ENCODE measurements at regions not wholly inside any gene's neighbourhood (a gene's known extent, or its start where the extent isn't known, plus 50 kb on each side); places are given as distances from the start of the nearest gene placed in this dataset.
"Not testable (repeated sequence)": the region's sequence is repeated elsewhere in the genome, so short reads cannot be mapped to it uniquely, and the experiment has no call there.

- DNase-seq (ENCODE audit: low read depth) = no peak
Observed at GRCh38 chr14:40115583-40115982, 683.4 kb upstream of the FBXO33 start.

DNA sequence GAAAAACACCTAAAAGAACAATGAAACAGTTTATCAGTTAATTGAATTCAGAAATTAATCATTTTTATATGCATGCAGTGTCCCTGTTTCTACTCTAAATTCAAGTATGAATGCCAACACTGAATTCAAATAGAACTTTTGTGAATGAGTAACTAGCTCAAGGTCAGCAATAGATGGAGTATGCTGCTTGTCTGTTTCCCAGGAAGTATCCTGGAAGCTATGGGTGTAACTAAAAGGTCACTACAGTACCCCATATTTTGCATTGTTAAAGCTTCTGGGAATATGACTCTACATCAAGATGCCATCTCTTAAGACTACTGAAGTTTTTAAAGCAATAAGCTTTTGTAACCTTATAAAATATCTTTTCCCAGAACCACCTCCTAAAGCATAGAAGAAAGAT is 681.4 kb upstream of the FBXO33 start:
- DNase-seq (ENCODE audit: low read depth) = no peak

DNA sequence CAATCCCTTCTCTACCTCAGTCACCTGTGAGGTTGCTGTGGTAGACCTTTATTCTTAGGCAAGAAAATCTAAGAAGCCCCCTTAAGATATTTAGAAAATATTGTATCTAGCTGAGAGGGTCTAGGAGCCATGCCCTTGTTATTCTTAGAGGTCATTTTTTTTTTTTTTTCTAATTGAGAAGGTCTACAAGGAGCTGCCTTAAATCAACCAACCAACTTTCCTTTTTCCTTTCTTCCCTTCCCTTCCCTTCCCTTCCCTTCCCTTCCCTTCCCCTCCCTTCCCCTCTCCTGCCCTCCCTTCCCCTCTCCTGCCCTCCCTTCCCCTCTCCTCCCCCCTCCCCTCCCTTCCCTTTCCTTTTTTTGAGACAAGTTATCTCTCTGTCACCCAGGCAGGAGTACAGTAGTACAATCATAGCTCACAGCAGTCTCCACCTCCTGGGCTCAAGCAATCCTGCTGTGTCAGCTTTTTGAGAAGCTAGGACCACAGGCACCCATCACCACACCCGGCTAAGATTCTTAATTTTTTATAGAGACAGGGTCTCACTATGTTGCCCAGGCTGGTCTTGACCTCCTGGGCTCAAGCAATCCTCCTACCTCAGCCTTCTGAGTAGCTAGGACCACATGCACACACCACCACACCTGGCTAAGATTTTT is 668.4 kb upstream of the FBXO33 start:
- no peak for DNase-seq (ENCODE audit: low read depth)

GRCh38 chr14:40099316-40099715 is 667.1 kb upstream of the FBXO33 start:
- no peak for DNase-seq (ENCODE audit: low read depth)

GRCh38 chr14:40098468-40098867 is 666.2 kb upstream of the FBXO33 start:
- DNase-seq (ENCODE audit: low read depth) = no peak

DNA sequence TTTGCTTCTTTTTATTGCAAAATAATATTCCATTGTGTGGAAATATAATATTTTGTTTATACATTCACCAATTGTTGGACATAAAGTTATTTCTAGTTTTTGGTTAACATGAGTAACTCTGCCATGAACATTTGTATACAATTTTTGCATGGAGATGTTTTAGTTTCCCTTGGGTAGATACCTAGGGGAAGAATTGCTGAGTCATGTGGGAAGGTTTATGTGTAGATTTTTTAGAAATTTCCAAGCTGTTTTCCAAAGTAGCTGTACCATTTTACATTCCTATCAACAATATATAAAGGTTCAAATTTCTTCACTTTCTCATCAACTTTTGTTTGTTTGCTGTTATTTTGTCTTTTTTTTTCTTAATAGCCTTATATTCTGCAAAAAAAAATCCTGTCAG is 664.7 kb upstream of the FBXO33 start:
- DNase-seq (ENCODE audit: low read depth) = no peak

DNA sequence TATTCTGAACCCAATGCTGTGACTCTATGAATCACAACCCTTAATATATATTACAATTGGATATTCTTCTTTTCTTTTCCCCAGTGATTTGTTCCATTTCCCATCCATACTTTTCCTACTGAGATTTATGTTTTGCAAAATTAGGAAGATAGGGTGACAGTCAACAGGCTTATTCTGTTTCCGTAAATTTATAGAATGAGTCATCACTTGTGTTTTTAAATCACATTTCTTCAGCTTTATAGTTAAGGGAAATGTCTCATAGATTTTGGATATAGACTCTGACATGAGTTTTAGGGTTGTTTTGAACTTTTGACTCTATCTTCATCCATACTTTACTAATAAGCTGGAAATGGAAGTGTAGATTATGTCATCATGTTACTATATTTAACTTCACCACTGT is 661.6 kb upstream of the FBXO33 start:
- DNase-seq (ENCODE audit: low read depth) = no peak

GRCh38 chr14:40074169-40074568 is 641.9 kb upstream of the FBXO33 start:
- DNase-seq (ENCODE audit: low read depth) = no peak

- DNase-seq (ENCODE audit: low read depth) = no peak
Observed at GRCh38 chr14:40072175-40072574, 639.9 kb upstream of the FBXO33 start.

- DNase-seq (ENCODE audit: low read depth) = no peak
Observed at GRCh38 chr14:40058901-40059897, 627.0 kb upstream of the FBXO33 start.

GRCh38 chr14:40053416-40053815 is 621.2 kb upstream of the FBXO33 start:
- DNase-seq (ENCODE audit: low read depth) = no peak

DNA sequence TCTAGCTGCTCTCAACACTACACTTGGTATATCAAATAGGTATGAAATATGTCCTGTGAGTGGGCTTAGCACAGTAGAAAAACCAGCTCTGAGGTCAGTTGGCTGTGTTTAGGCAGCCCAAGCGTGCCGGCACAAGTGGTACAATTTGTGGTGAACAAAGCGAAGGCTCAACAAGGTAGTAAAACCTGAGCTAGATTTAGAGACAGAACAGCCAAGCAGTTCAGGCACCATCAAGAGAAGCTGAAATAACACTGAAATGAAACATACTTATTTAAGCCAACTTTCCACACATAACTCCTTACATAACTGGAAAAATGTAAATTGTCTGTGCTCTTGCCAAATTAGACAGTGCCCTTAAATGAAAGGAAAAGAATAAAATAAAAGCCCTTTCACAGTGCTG is 596.8 kb upstream of the FBXO33 start:
- DNase-seq (ENCODE audit: low read depth) = no peak

DNA sequence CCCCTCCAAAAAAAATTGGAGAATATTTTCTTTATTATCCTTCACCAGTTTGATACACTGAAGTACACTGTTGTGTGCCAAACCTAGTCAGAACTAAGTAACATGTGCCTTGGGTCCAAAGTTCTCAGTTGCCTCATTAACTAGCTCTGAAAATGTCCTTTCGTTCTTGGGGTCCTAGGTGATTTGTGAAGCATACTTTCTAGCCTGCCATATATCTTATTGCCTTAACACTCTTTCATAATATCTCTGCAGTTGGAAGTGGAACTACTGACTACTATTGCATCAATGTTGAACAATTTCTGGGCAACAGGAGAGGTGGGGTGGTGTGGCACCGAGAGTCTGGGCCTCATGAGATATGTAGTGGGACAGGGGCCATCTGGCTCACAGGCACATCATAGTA is 592.9 kb upstream of the FBXO33 start:
- no peak for DNase-seq (ENCODE audit: low read depth)

- no peak for DNase-seq (ENCODE audit: low read depth)
Observed at GRCh38 chr14:40010961-40011360, 578.7 kb upstream of the FBXO33 start.

DNA sequence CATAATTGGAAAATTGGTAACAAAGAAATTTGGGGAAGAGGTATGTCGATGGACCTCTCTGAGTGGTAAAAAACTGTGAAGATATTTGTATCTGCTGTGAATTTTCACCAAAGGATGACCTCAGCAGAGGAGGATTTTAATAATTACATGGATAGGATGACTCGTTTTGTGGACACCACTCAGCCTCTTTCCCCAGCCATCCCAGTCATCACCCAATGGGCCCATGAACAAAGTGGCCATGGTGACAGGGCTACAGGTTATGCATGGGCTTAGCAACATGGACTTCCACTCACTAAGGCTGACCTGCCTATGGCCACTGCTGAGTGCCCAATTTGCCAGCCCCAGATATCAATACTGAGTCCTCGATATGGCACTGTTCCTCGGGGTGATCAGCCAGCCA is 577.5 kb upstream of the FBXO33 start:
- DNase-seq (ENCODE audit: low read depth) = no peak

GRCh38 chr14:40008345-40008744 is 576.1 kb upstream of the FBXO33 start:
- DNase-seq (ENCODE audit: low read depth) = not testable (repeated sequence)

- DNase-seq (ENCODE audit: low read depth) = no peak
Observed at GRCh38 chr14:40004871-40005500, 572.8 kb upstream of the FBXO33 start.

DNA sequence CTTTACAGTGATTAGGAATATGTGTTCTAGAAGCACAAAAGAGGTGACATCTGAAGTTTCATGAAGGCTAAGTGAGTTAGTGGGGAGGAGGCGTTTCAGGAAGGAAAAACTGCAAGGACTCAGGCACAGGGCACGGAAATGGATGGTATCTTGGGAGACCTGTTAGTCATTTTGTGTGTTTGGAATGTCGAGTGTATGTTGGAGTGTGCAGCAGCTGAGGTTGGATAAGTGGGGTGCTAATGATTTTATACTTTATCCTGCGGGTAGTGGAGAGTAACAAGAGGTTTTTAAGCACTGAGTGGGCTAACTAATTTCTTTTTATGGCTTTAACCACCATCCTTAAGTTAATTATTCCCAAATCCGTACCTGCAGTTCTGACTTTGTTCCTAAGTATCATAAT is 571.5 kb upstream of the FBXO33 start:
- no peak for DNase-seq (ENCODE audit: low read depth)

GRCh38 chr14:39998854-39999253 is 566.6 kb upstream of the FBXO33 start:
- no peak for DNase-seq (ENCODE audit: low read depth)

- DNase-seq (ENCODE audit: low read depth) = no peak
Observed at GRCh38 chr14:39998114-39998513, 565.9 kb upstream of the FBXO33 start.

DNA sequence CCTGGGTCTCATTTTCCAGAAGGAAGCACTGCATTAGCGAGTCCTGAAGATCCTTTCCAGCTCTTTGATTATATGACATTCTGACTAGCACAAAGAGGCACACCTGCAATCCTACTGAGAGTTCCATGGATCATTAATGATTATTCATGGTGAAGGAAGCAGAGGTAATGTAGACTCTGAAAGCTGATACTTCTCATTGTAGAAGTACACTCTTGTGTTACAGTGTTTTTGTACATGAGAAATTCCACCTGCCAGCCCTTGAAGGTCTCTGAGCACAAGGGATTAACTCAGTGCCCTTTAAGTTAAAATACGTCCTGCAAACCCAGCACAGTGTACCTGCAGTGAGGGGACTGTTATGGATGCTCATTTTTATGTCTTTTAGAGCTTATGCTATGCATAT is 558.8 kb upstream of the FBXO33 start:
- DNase-seq (ENCODE audit: low read depth) = no peak

GRCh38 chr14:39988939-39989338 is 556.7 kb upstream of the FBXO33 start:
- DNase-seq (ENCODE audit: low read depth) = peak; percentile 4

DNA sequence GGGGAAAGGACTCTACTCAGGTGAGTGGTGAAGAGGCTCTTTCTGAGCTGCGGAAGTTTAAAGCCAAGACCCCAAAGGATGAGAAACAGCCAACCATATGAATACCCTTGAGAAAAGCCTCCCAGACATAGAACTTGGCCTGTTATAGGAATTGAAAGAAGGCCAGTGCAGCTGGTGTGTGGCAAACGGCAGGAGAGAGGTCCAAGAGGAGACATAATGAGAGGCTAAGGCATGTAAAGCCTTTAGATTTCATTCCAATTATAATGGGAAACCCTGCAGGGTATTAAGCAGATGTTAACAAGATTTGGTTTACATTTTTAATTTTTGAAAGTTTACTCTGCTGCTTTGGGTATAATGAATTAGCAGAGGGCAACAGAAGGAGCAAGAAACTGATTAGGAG is 552.1 kb upstream of the FBXO33 start:
- no peak for DNase-seq (ENCODE audit: low read depth)

All from amniotic epithelial cell (primary cell).